Gastroesophageal sphincter (tissue), 3 donors: ENCODE measurements at regions not wholly inside any gene's neighbourhood (a gene's known extent, or its start where the extent isn't known, plus 50 kb on each side); places are given as distances from the start of the nearest gene placed in this dataset.

ENCODE experiments used
- EP300 ChIP-seq: sonication (generic); formaldehyde crosslinking; IDR thresholded peaks from one replicate; pipeline ENCODE4 v1.6.1; 2017; ENCODE audit warnings: antibody characterized with exemption, mild to moderate bottlenecking
- POLR2AphosphoS5 ChIP-seq: sonication (generic); formaldehyde crosslinking; IDR thresholded peaks from one replicate; pipeline ENCODE4 v1.6.1; 2017; ENCODE audit warnings: antibody characterized with exemption
- TF ChIP-seq, protein P1 (sequence below), 4 experiments: fragments of 200-600 bp in 2 of 4; fragments of 450-650 bp in 2 of 4; sonication (generic) in 1 of 4; IDR thresholded peaks; one replicate each; pipeline ENCODE4 v1.5.1; 2017 to 2019; ENCODE audit warnings: antibody characterized with exemption in 4 of 4, mild to moderate bottlenecking in 2 of 4, moderate library complexity in 2 of 4

DNA sequence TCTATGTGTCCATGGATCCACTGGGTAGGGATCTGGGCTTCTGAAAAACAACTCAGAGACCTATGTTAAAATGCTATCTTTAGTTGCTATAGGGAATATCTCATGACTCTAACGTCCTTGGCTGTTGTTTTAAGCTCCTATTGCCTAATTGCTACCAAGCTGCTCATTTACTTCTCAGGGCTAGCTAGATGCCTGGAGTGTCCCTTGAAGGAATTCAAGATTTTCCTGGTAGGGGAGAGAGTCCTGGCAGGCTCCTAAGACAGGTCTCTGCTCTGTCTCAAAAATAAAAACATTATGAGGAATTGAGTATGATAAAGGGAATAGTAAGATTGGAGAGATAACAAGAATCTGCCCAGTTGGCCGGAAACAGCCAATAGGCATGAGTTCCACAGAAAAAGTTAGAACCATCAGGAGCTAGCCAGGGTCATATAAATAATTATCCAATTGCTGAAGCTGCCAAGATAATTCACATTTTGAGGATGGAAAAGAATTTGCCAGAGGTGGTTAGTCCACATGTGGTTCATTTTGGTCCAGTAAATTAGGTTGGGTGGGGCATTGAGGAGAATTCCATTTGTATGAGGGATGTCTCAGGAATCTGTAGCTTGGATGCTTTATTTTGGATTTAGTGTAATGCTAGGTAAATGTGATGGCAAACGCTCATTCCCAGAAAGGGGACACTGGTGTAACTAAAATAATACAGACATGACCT, 362.7 kb upstream of the VSTM2A start:
- TF ChIP-seq, protein P1, sequence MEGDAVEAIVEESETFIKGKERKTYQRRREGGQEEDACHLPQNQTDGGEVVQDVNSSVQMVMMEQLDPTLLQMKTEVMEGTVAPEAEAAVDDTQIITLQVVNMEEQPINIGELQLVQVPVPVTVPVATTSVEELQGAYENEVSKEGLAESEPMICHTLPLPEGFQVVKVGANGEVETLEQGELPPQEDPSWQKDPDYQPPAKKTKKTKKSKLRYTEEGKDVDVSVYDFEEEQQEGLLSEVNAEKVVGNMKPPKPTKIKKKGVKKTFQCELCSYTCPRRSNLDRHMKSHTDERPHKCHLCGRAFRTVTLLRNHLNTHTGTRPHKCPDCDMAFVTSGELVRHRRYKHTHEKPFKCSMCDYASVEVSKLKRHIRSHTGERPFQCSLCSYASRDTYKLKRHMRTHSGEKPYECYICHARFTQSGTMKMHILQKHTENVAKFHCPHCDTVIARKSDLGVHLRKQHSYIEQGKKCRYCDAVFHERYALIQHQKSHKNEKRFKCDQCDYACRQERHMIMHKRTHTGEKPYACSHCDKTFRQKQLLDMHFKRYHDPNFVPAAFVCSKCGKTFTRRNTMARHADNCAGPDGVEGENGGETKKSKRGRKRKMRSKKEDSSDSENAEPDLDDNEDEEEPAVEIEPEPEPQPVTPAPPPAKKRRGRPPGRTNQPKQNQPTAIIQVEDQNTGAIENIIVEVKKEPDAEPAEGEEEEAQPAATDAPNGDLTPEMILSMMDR (IDR thresholded peaks at IDR 0.05), result no peak
- TF ChIP-seq EP300, result no peak
- TF ChIP-seq POLR2AphosphoS5, result no peak
